Bone marrow (tissue), 2 donors: ENCODE measurements at regions not wholly inside any gene's neighbourhood (a gene's known extent, or its start where the extent isn't known, plus 50 kb on each side); places are given as distances from the start of the nearest gene placed in this dataset.

Experiments
- DNase-seq, 2 donors: peaks; one replicate each; lab custom pipeline; 2025; lab: John Stamatoyannopoulos, UW

GRCh38 chr16:74094514-74094913 lies 202.1 kb upstream of the PSMD7 start:
- DNase-seq, result no peak

DNA sequence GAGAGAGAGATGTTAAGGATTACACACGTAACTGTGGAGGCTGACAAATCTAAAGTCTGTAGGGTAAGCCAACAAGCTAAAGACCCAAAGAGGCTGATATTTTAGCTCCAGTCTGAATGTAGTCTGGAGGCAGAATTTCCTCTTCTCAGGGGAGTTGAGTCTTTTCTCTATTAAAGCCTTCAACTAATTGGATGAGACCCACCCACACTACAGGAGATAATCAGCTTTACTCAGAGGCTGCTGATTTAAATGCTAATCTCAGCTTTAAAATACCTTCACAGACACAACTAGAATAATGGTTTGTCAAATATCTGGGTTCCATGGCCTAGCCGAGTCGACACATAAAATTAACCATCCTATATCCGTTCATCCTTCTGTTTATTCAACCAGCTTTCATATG lies 204.3 kb upstream of the PSMD7 start:
- DNase-seq, result no peak

GRCh38 chr16:74090871-74091270 lies 205.7 kb upstream of the PSMD7 start:
- no peak for DNase-seq

DNA sequence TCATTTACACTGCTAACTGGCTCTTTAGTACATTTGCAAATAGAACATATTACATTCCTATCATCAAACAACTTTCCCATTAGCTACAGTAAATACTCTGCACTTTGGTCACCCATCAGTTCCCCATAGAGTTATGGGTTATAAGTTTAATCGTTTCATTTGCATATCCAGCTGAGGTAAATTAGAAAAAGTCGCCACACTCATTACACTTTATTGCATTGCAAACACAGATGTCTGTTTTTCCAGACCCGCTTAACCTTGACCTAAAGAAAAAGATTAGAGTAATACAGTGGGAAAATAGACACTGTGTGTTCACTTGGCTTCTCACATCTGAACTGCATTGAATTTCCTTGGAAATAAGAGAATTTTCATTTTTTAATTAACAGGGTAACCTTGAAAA lies 213.1 kb upstream of the PSMD7 start:
- no peak for DNase-seq

- no peak for DNase-seq
Measured at GRCh38 chr16:74080311-74080710, 216.3 kb upstream of the PSMD7 start.

- DNase-seq, result no peak
Measured at GRCh38 chr16:74079232-74079586, 217.4 kb upstream of the PSMD7 start.

DNA sequence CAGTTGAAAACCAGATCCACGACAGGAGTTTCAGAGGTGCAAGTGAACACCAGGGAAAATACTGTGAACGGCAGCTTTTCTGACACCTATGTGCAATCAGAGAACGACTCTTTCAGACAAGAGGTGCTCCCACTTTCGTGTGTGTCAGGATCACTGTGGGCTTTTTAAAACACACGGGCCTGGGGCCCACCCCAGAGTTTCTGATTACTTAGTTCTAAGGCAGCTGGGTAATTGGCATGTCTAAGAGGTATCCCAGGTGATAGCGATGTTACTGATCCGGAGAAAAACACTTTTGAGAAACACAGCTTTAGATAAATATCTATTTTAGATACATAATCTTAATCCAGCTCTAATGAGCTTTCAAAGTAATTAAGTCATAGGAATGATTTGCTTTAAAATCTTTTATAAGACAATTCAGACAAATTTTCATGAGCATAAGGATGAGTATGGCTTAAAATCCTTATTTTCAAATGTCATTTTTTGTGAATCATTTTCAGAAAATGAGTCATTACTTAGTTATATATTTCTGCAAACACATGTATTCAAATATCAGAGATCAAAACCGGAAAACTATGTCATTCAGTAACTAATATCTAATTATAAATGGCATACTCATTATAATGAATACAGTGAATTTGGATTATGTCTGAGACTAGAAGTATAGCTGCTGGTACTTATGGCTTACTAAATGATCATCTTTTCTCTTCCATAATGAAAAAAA lies 217.9 kb upstream of the PSMD7 start:
- no peak for DNase-seq

DNA sequence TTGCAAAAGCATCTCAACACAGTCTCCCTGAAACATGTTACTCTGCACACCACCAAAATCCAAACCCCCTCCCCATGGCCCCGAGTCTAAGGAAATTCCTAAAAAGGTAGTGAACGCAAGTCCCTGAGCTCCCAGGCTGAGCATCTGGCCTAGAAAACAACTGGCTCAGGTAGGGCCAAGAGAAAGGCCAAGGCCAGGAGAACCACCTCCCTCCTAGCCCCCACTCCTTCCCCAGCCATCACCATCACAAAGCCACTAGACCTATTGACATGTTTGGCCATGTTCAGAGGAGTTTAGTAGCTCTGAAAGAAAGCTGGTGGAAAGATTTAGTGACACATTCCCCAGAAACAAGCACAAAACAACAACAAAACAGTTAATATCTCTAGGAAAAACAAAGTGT lies 220.0 kb upstream of the PSMD7 start:
- no peak for DNase-seq

DNA sequence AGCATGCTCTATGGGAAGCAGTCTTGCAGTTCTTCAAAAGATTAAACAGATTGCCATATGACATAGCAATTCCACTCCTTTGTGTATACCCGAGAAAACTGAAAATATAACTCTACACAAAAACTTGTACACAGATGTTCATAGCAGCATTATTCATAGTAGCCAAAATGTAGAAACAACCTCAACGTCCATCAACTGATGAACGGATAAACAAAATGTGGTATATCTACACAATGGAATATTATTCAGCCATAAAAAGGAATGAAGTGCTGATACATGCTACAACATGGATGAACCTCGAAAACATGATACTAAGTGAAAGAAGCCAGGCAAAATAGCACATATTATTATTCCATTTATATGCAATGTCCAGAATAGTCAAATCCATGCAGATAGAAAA lies 221.2 kb upstream of the PSMD7 start:
- DNase-seq, result no peak

DNA sequence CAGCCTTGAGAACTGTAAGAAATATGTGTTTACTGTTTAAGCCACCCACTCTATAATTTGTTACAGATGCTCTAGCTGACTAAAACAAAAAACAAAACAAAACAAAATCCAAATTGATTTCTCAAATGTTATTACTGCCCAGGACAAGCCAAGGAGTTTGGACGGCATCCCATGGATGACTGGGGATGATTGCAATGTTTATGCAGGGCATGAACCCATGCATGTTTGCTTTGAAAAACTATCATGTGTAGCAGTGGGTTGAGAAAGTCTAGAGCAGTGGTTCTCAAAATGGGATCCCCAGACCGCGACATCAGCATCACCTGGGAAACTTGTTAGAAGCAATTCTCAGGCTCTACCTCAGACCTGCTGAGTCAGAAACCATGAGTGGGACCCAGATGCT lies 223.2 kb upstream of the PSMD7 start:
- no peak for DNase-seq

DNA sequence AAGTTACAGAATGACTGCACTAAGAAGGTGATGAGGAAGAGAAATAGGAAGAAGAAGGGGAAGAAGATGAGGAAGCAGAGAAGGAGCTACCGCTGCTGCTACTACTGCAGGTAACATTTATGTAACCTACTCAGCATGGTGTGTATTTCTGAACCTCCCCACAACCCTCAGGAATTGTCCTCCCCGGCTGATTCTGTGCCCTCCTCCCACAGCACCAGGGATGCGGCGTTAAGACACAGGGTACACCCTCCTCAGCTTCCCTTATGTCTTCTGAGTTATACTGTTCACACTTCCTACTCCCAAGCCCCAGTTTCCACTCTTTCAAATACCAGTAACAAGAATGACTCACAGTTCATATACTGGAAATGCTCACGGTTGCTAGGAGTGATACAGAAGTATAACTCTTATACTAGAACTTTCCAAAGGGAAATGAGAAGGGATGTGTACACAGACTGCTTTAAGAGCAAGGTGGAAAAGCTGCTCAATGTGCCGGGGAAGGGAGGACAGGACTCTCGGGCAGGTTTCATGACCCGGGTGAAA lies 224.5 kb upstream of the PSMD7 start:
- no peak for DNase-seq

GRCh38 chr16:74070237-74070636 lies 226.4 kb upstream of the PSMD7 start:
- no peak for DNase-seq

GRCh38 chr16:74064120-74064735 lies 232.4 kb upstream of the PSMD7 start:
- no peak for DNase-seq

- no peak for DNase-seq
Measured at GRCh38 chr16:74053826-74054225, 242.8 kb upstream of the PSMD7 start.

DNA sequence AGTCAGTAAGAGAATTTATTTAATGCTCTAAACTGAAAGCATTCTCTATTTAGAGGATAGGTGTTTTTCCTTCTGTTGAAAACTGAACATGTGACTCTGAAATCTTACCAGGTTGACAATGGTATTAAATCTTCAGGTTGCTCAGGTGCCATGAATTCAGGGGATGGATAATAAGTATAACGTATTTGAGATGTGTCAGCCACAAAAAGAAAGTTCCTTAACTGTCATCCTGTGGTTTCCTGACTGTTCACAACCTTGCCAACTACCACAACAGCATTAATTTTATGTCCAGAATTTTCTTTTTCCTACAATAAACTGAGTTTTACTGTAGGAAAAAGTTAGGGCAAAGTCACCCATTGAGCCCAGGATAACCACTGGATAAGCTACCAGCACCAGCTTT lies 243.3 kb upstream of the PSMD7 start:
- DNase-seq, result no peak

GRCh38 chr16:74052016-74052415 lies 244.6 kb upstream of the PSMD7 start:
- DNase-seq, result no peak

DNA sequence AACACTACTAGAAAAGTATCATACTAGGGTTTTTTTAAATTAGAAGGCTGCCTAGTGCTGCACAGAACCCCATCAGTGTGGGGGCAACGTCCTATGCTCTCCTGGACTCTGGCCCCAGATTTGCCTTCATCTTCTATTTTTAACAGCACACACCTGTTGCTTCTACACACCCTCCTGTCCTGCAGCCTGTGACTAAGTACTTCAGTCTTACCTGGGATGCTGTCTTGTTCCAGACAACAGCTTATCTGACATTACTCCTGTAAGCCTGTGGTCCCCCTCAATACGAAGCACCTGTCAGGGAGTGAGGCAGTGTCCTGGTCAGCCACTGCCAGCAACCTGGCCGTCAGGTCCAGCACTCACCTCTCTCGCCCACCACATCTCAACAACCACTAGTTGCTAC lies 247.6 kb upstream of the PSMD7 start:
- DNase-seq, result no peak

- DNase-seq, result no peak
Measured at GRCh38 chr16:74046524-74046923, 250.1 kb upstream of the PSMD7 start.

DNA sequence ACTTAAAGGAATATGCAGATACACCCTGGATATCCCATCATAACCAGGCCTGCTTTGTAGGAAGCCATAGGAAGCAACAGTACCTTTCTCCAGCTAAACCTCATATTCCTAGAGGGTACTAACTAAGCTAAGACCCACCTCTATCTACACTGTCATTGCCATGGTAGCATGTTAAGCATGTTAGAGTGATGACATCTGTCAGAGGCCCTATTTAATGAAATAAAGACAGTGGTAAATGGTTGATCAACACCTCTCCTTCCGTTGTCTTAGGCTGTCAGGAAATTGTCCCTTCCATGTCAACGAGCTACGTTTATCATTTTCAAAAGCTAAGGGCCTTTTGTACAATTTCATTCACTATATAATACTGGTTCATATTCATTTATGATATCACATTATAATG lies 251.1 kb upstream of the PSMD7 start:
- DNase-seq, result no peak

DNA sequence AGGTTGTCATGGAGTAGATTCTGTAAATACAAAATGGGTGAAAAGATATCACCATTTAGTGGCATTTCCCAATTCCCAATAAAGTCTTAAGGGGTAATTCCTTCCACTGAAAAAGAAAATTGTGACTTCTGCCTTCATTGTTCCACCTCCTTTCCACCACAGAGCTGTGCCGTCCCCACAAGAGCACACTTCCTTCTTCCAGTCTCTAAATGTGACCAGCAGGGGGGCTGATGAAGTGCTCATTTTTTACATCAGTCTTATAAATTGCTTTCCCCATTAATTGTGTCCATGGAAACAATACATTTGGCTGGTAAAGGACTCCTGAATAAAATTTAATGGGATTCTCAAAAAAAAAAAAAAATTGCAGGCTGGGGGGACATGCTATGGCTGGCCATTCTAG lies 260.8 kb upstream of the PSMD7 start:
- no peak for DNase-seq

GRCh38 chr16:74034862-74035261 lies 261.8 kb upstream of the PSMD7 start:
- no peak for DNase-seq

DNA sequence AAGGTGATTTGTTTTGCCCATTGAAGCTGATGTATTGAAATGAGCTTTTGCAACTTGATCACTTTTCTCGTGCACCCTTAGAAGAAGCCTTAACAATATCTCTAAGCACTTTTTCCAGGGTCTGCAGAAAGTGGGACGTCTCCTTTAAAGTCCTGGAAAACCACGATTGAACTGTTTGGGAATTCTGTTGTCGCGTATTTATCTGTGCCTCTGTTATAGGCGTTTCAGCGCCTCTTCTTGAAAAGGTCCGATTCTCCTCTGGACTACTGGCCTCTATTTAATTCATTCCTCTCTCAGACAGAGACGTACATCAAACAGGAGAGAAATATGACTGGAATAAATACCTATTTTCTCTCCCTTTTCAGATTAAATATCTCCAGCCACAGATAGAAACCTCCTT lies 262.4 kb upstream of the PSMD7 start:
- DNase-seq, result no peak

GRCh38 chr16:74033441-74033995 lies 263.1 kb upstream of the PSMD7 start:
- no peak for DNase-seq

DNA sequence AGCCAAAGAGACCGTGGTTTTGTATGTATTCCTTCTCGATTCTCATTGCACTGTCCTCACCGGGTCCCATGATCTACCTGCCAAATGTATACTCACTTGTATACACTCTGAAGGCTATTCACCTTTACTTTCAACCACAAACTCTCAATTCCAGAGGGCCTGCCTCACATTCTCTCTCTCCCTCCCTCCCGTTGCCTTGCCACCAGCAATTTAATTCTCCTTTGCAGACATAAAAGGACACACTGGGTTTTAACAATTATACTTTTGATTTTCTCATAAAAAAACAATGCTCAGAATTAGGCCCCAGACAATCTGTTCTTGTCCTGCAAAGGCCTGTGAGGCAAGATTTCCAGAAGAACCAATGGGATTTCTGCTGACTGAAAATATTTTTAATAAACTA lies 265.1 kb upstream of the PSMD7 start:
- DNase-seq, result no peak
